ENCODE measurements at regions not wholly inside any gene's neighbourhood (a gene's known extent, or its start where the extent isn't known, plus 50 kb on each side); places are given as distances from the start of the nearest gene placed in this dataset.

DNA sequence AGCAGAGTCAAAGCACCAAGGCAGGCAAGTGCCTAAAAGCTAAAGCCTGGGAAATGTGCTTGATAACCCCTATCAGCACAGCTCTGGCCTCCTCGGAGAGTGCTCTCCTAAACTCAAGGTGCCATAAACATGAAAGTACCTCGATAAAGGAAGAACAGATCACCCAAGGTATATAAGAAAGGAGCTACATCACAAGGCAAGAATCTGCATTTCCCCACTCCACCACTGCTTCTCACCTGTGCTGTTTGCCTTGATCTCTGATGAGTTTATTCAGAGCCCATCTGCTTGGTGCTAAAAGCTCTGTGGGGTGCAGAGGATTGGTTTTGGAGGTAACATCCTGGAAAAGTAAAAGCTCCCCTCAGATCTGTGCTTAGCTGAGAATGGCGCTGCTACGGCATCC is 449.5 kb upstream of the CDH5 start:
- TF ChIP-seq, protein P1, sequence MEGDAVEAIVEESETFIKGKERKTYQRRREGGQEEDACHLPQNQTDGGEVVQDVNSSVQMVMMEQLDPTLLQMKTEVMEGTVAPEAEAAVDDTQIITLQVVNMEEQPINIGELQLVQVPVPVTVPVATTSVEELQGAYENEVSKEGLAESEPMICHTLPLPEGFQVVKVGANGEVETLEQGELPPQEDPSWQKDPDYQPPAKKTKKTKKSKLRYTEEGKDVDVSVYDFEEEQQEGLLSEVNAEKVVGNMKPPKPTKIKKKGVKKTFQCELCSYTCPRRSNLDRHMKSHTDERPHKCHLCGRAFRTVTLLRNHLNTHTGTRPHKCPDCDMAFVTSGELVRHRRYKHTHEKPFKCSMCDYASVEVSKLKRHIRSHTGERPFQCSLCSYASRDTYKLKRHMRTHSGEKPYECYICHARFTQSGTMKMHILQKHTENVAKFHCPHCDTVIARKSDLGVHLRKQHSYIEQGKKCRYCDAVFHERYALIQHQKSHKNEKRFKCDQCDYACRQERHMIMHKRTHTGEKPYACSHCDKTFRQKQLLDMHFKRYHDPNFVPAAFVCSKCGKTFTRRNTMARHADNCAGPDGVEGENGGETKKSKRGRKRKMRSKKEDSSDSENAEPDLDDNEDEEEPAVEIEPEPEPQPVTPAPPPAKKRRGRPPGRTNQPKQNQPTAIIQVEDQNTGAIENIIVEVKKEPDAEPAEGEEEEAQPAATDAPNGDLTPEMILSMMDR (IDR thresholded peaks at IDR 0.05; ENCODE audit: extremely low read depth, missing control alignments): no peak
- no peak for DNase-seq (ENCODE audit: low spot score)

DNA sequence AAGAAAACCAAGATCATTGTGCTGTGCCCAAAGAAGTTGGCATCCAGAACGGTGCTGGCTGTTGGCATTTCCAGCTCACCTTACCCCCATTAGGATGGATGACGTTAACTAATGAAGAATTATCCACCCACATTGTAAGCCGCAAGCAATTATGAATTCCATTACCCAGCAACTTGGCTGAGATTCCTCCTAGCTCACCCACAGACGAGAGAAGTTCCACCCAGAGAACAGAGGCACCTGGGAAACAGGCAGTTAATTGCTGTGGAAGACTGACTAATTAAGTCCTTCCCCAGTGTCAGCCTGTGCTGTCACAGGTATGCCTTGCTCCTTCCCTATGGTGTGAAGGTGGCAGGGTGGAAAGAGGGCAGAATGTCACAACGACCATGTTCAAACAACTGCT is 456.2 kb upstream of the CDH5 start:
- TF ChIP-seq, protein P1 (IDR thresholded peaks at IDR 0.05; ENCODE audit: extremely low read depth, missing control alignments): no peak
- no peak for DNase-seq (ENCODE audit: low spot score)

DNA sequence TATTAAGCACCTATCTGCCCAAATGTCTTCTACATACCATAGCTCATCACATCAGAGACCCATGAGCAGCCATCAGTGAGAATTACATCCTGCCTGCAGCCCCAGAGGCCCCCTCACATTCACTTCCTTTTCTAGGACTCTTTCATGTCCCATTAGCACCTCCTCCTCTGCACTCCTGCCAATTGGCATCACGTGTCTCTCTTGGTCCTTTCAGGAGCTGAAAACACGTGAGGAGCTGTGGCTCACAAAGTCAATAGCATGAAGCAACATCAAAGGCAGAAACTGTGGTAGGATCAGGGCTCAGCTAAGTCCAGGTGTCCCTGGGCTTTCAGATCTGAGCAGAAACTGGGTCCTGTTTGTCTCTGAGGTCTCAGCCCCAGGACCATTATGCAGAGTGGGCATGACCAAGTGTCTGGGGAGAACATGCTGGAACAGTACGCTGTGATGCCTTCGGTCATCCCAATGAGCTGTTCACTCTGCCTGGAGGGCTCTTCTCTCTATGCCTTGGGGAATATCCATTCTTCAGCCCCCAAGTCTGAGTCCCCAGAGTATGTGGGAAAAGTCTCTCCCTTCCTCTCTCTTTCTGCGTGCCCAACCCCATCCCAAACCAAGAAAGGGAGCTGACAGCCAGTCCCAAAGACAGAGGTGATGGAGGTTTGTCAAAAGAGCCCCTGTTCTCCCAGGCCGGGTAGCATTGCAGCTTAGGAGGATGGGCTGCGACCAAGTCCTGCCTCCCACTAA is 457.0 kb upstream of the CDH5 start:
- TF ChIP-seq, protein P1 (IDR thresholded peaks at IDR 0.05; ENCODE audit: extremely low read depth, missing control alignments): no peak
- no peak for DNase-seq (ENCODE audit: low spot score)

DNA sequence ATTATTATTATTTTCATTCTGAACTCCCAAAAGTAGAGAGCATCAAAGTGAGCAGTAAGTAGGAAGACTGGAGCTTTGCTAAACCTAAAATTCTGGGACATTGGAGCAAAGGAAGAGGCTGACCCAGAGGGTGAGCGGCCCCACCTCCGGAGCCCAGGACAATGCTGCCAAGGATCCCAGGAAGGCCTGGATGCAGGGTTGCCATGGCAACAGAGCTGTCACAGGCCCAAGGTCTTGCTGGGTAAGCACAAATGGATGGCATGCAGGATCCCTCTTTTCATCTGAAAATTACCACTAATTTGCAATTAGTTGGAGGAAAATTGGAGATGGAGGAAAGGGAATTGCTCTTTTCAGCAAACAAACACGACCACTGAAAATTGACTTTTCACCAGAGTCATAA is 457.9 kb upstream of the CDH5 start:
- TF ChIP-seq, protein P1 (IDR thresholded peaks at IDR 0.05; ENCODE audit: extremely low read depth, missing control alignments): no peak
- no peak for DNase-seq (ENCODE audit: low spot score)

DNA sequence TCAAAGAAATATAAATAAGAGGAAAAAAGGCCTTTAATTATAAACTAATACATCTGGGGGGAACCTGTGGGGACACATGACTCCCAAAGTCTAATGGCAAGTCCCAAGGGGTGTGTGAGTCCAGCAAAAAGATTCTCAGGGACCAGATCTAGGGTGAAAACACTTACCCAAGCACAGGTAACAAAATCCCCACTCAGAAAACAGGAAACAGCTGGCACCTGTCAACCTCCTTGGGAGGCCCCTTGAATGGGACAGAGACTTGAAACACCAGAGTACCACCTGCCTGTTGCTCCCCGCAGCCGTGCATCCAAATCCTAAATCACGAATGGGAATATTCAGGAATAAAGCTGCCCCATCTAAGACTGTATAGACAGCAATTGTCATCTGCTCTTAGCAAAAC is 461.2 kb upstream of the CDH5 start:
- no peak for DNase-seq (ENCODE audit: low spot score)
- TF ChIP-seq, protein P1 (IDR thresholded peaks at IDR 0.05; ENCODE audit: extremely low read depth, missing control alignments): no peak

DNA sequence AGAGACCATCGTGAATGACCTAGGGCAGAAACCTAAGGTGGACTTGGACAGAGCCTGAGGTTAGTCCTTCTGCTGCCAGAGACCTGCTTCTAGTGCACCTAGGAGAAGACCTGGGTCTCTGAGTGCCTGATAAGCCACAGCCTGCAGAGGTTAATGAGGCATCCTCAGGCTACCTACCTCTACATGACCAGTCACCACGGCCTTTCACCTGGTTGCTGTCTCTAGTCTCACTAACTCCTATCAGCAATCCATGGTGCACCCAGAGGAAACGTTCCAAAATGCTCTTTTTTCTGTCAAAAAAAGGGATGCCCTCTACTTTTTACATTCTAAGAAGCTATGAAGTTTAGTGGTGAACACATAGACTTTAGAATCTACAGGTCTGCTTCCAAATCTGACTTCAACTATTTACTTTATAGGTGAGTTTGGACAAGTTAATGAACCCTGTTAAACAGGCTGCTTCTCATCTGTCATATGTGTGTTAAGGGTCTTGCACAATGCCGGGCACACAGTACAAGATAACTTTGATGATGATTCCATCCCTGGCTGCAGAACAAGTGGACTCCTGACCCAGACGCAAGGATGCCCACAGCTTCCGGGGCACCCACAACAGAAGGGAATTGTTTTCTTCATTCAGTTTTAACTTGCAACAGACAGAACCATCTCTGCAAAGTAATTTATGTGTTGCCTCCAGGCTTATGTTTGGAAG is 469.9 kb upstream of the CDH5 start:
- DNase-seq (ENCODE audit: low spot score): no peak
- TF ChIP-seq, protein P1 (IDR thresholded peaks at IDR 0.05; ENCODE audit: extremely low read depth, missing control alignments): no peak

DNA sequence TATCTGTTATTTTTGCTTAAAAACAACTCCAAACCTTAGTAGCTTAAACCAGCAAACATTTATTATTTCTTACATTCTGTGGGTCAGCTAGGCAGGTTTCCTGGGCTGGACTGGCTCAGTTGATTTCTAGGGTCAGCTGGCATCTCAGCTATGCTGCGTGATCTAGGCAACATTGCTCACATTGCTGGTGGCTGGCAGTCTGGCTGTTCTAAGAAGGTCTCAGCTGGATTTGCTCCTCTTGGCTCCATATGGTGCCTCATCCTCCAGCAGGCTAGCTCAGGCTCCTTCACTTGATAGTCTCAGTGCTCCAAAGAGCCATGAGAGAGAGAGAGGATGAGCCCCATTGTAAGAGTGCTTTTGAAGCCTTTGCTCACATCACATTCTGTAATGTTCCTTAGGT is 470.6 kb upstream of the CDH5 start:
- DNase-seq (ENCODE audit: low spot score): no peak
- TF ChIP-seq, protein P1 (IDR thresholded peaks at IDR 0.05; ENCODE audit: extremely low read depth, missing control alignments): no peak
